SK-N-SH treated with all-trans-retinoic acid at 6 μM for 48 hours (cell line): ENCODE measurements at regions not wholly inside any gene's neighbourhood (a gene's known extent, or its start where the extent isn't known, plus 50 kb on each side); places are given as distances from the start of the nearest gene placed in this dataset.

ENCODE experiments used
- ATAC-seq: fragments of 200-7000 bp; cut with Tn5 transposase; 3 replicates; pipeline ENCODE4 v1.9.1; 2020; ENCODE audit warnings: mild to moderate bottlenecking, moderate library complexity
- ARNTL ChIP-seq: fragments of 450-650 bp; formaldehyde crosslinking; IDR thresholded peaks from 2 replicates; pipeline ENCODE4 v1.5.0; 2020; ENCODE audit warnings: low read depth, mild to moderate bottlenecking, moderate library complexity, borderline replicate concordance
- BACH2 ChIP-seq: fragments of 250-450 bp; sonication (Bioruptor Pico); IDR thresholded peaks from 2 replicates; pipeline ENCODE4 v1.9.0; 2021; ENCODE audit warnings: mild to moderate bottlenecking, borderline replicate concordance
- CREB5 ChIP-seq: fragments of 250-450 bp; sonication (Bioruptor Pico); IDR thresholded peaks from 2 replicates; pipeline ENCODE4 v1.5.1; 2020; ENCODE audit warnings: low read depth, mild to moderate bottlenecking, moderate library complexity
- CSDC2 ChIP-seq: fragments of 250-450 bp; sonication (Bioruptor Pico); IDR thresholded peaks from 2 replicates; pipeline ENCODE4 v1.5.0; 2020; ENCODE audit warnings: mild to moderate bottlenecking, moderate library complexity
- ISL1 ChIP-seq: fragments of 250-450 bp; sonication (Bioruptor Pico); IDR thresholded peaks from 2 replicates; pipeline ENCODE4 v2.1.2; 2022; ENCODE audit warnings: mild to moderate bottlenecking, moderate library complexity
- OSR1 ChIP-seq: fragments of 250-450 bp; sonication (Bioruptor Pico); IDR thresholded peaks from 2 replicates; pipeline ENCODE4 v1.8.0; 2022; ENCODE audit warnings: moderate library complexity, mild to moderate bottlenecking, inconsistent platforms
- PATZ1 ChIP-seq: fragments of 250-450 bp; sonication (Bioruptor Pico); IDR thresholded peaks from 2 replicates; pipeline ENCODE4 v1.8.0; 2020; ENCODE audit warnings: mild to moderate bottlenecking, moderate library complexity, borderline replicate concordance
- POU6F1 ChIP-seq: fragments of 250-450 bp; sonication (Bioruptor Pico); IDR thresholded peaks from 2 replicates; pipeline ENCODE4 v1.8.0; 2021; ENCODE audit warnings: low read depth, mild to moderate bottlenecking, moderate library complexity, borderline replicate concordance
- PPARA ChIP-seq: fragments of 250-450 bp; sonication (Bioruptor Pico); IDR thresholded peaks from 2 replicates; pipeline ENCODE4 v1.5.0; 2020; ENCODE audit warnings: mild to moderate bottlenecking, borderline replicate concordance
- RARB ChIP-seq: fragments of 250-450 bp; sonication (Bioruptor Pico); IDR thresholded peaks from 2 replicates; pipeline ENCODE4 v1.8.0; 2021; ENCODE audit warnings: mild to moderate bottlenecking, moderate library complexity
- TCF4 ChIP-seq: fragments of 250-450 bp; sonication (Bioruptor Pico); IDR thresholded peaks from 2 replicates; pipeline ENCODE4 v1.8.0; 2021; ENCODE audit warnings: mild to moderate bottlenecking, moderate library complexity, borderline replicate concordance
- TOX ChIP-seq: fragments of 250-450 bp; sonication (Bioruptor Pico); IDR thresholded peaks from 2 replicates; pipeline ENCODE4 v1.8.0; 2021; ENCODE audit warnings: mild to moderate bottlenecking, moderate library complexity, borderline replicate concordance
- TSHZ2 ChIP-seq: fragments of 250-450 bp; sonication (Bioruptor Pico); IDR thresholded peaks from 2 replicates; pipeline ENCODE4 v1.5.0; 2020; ENCODE audit warnings: mild to moderate bottlenecking, moderate library complexity
- ZNF8 ChIP-seq: fragments of 450-650 bp; formaldehyde crosslinking; IDR thresholded peaks from 2 replicates; pipeline ENCODE4 v1.5.0; 2020; ENCODE audit warnings: mild to moderate bottlenecking, moderate library complexity

- TF ChIP-seq TSHZ2 (CRISPR knock-in tag), result no peak
- TF ChIP-seq PATZ1 (CRISPR knock-in tag), result no peak
- TF ChIP-seq CREB5 (CRISPR knock-in tag), result no peak
- no peak for TF ChIP-seq BACH2 (CRISPR knock-in tag)
- TF ChIP-seq ZNF8 (CRISPR knock-in tag), result no peak
- TF ChIP-seq, all 23 proteins: peak for 0
- ATAC-seq, result no peak
Observed at GRCh38 chr10:78571891-78572290, 496.9 kb upstream of the ZMIZ1 start.

GRCh38 chr10:78572565-78572964 lies 496.2 kb upstream of the ZMIZ1 start:
- ATAC-seq, result no peak
- TF ChIP-seq RARB (CRISPR knock-in tag), result no peak
- TF ChIP-seq PPARA (CRISPR knock-in tag), result no peak
- no peak for TF ChIP-seq TOX (CRISPR knock-in tag)
- TF ChIP-seq ARNTL (CRISPR knock-in tag), result no peak
- no peak for TF ChIP-seq OSR1 (CRISPR knock-in tag)
- TF ChIP-seq TCF4 (CRISPR knock-in tag), result no peak
- no peak for TF ChIP-seq PATZ1 (CRISPR knock-in tag)
- no peak for TF ChIP-seq POU6F1 (CRISPR knock-in tag)
- TF ChIP-seq CREB5 (CRISPR knock-in tag), result no peak
- TF ChIP-seq TSHZ2 (CRISPR knock-in tag), result no peak
- TF ChIP-seq CSDC2 (CRISPR knock-in tag), result no peak
- no peak for TF ChIP-seq ISL1 (CRISPR knock-in tag)
- no peak for TF ChIP-seq BACH2 (CRISPR knock-in tag)
